Loucy (cell line): ENCODE measurements at regions not wholly inside any gene's neighbourhood (a gene's known extent, or its start where the extent isn't known, plus 50 kb on each side); places are given as distances from the start of the nearest gene placed in this dataset.
"Not testable (repeated sequence)": the region's sequence is repeated elsewhere in the genome, so short reads cannot be mapped to it uniquely, and the experiment has no call there.

Experiments used
- H2AFZ ChIP-seq: fragments of 200-600 bp; sonication (generic); 2 replicates; pipeline ENCODE4 v1.6.0; 2016; ENCODE audit warnings: antibody characterized with exemption, mild to moderate bottlenecking, low read length, moderate library complexity
- H3F3A ChIP-seq: fragments of 200-600 bp; 2 replicates; pipeline ENCODE4 v1.6.0; 2016; ENCODE audit warnings: antibody characterized with exemption, low read depth, mild to moderate bottlenecking
- H3K27me3 ChIP-seq: fragments of 200-600 bp; sonication (generic); 2 replicates; pipeline ENCODE4 v1.6.1; 2014; ENCODE audit warnings: low read length, mild to moderate bottlenecking; ENCODE audit not compliant: insufficient read depth, poor library complexity, severe bottlenecking
- H3K36me3 ChIP-seq: fragments of 200-600 bp; sonication (generic); 2 replicates; pipeline ENCODE4 v1.6.1; 2016; ENCODE audit warnings: low read length; ENCODE audit not compliant: insufficient read depth
- H3K4me1 ChIP-seq: fragments of 200-600 bp; sonication (generic); 2 replicates; pipeline ENCODE4 v1.5.1; 2014; ENCODE audit warnings: low read length, mild to moderate bottlenecking; ENCODE audit not compliant: insufficient read depth, poor library complexity, severe bottlenecking
- H3K4me2 ChIP-seq: fragments of 200-600 bp; sonication (generic); 2 replicates; pipeline ENCODE4 v1.6.0; 2014; ENCODE audit warnings: antibody characterized with exemption, low read length, low read depth, mild to moderate bottlenecking; ENCODE audit not compliant: poor library complexity, severe bottlenecking
- H3K4me3 ChIP-seq: fragments of 200-600 bp; sonication (generic); 2 replicates; pipeline ENCODE4 v1.5.1; 2014; ENCODE audit warnings: low read length, mild to moderate bottlenecking, mixed read lengths; ENCODE audit not compliant: poor library complexity, severe bottlenecking
- H3K79me2 ChIP-seq: fragments of 200-600 bp; sonication (generic); 2 replicates; pipeline ENCODE4 v1.6.1; 2014; ENCODE audit warnings: low read length; ENCODE audit not compliant: insufficient read depth
- H3K9ac ChIP-seq: fragments of 200-600 bp; sonication (generic); 2 replicates; pipeline ENCODE4 v1.6.0; 2014; ENCODE audit warnings: mild to moderate bottlenecking, low read depth, low read length, moderate library complexity; ENCODE audit not compliant: poor library complexity, severe bottlenecking
- H3K9me2 ChIP-seq: fragments of 200-600 bp; sonication (generic); replicated peaks from 2 replicates; pipeline ENCODE4 v1.6.1; 2016; ENCODE audit warnings: low read depth, low read length, mixed read lengths
- H3K9me3 ChIP-seq: fragments of 200-600 bp; sonication (generic); 2 replicates; pipeline ENCODE4 v1.6.1; 2014; ENCODE audit warnings: mild to moderate bottlenecking, antibody characterized with exemption, low read length, low read depth; ENCODE audit not compliant: insufficient read depth
- H4K20me1 ChIP-seq: fragments of 200-600 bp; sonication (generic); 2 replicates; pipeline ENCODE4 v1.6.0; 2014; ENCODE audit warnings: antibody characterized with exemption, low read length, mild to moderate bottlenecking; ENCODE audit not compliant: insufficient read depth, poor library complexity, severe bottlenecking
- EZH2phosphoT487 ChIP-seq: fragments of 200-600 bp; IDR thresholded peaks from 2 replicates; pipeline ENCODE4 v1.6.1; 2018; ENCODE audit warnings: antibody characterized with exemption, mild to moderate bottlenecking, moderate library complexity, borderline replicate concordance
- TF ChIP-seq, protein P1 (sequence below): fragments of 200-600 bp; sonication (generic); conservative IDR thresholded peaks from 2 replicates; pipeline ENCODE4 v1.5.1; 2014; ENCODE audit warnings: mild to moderate bottlenecking, antibody characterized with exemption, low read length

DNA sequence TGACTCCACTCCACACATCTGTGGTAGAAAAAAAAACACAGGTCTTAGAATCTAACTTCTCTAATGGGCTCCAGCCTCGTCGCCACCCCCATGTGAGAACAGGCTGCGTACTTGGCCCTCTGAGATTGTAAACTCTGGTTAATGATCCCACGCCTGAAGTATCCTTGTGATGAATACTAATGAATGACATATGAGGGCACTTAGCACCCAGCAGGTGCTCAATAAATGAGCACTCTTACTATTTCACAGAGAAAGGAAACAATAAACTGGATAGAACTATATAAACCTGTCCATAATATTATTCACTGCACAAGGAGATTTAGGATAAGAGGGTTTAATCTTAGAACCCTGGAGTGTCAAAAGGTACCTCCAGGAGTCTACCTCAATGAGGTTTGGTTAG is 310.1 kb upstream of the HNRNPA3 start:
- Histone ChIP-seq H4K20me1 (no peaks in the 10 kb centered on the region), H3K4me3 (no peak overlapping the region), H3K9me3 (no peaks in the 10 kb centered on the region), H3K4me1 (no peaks in the 10 kb centered on the region), H3K79me2 (no peaks in the 10 kb centered on the region), H3K4me2 (no peak overlapping the region), H2AFZ (no peak overlapping the region), H3K36me3 (no peaks in the 10 kb centered on the region), H3K9me2 (no peaks in the 10 kb centered on the region), H3K27me3 (no peaks in the 10 kb centered on the region), H3F3A (no peaks in the 10 kb centered on the region), H3K9ac (no peak overlapping the region)
- TF ChIP-seq EZH2phosphoT487: no peak
- TF ChIP-seq, protein P1, sequence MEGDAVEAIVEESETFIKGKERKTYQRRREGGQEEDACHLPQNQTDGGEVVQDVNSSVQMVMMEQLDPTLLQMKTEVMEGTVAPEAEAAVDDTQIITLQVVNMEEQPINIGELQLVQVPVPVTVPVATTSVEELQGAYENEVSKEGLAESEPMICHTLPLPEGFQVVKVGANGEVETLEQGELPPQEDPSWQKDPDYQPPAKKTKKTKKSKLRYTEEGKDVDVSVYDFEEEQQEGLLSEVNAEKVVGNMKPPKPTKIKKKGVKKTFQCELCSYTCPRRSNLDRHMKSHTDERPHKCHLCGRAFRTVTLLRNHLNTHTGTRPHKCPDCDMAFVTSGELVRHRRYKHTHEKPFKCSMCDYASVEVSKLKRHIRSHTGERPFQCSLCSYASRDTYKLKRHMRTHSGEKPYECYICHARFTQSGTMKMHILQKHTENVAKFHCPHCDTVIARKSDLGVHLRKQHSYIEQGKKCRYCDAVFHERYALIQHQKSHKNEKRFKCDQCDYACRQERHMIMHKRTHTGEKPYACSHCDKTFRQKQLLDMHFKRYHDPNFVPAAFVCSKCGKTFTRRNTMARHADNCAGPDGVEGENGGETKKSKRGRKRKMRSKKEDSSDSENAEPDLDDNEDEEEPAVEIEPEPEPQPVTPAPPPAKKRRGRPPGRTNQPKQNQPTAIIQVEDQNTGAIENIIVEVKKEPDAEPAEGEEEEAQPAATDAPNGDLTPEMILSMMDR: no peak

DNA sequence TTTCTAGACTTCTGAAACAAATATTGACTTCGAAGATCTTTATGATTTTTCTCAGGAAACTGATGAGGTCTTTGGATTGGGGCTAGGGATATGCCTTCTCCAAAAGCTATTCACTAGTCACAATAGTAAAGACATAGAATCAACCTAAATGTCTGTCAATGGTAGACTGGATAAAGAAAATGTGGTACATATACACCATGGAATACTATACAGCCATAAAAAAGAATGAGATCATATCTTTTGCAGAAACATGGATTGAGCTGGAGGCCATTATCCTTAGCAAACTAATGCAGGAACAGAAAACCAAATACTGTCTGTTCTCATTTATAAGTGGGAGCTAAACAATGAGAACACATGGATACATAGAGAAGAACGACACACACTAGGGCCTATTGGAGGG is 308.5 kb upstream of the HNRNPA3 start:
- not testable (repeated sequence) for H3K9ac ChIP-seq, H3K4me3 ChIP-seq, H4K20me1 ChIP-seq, H2AFZ ChIP-seq, H3K9me3 ChIP-seq, H3F3A ChIP-seq, H3K27me3 ChIP-seq, H3K9me2 ChIP-seq, H3K36me3 ChIP-seq, H3K4me1 ChIP-seq, H3K79me2 ChIP-seq, H3K4me2 ChIP-seq

DNA sequence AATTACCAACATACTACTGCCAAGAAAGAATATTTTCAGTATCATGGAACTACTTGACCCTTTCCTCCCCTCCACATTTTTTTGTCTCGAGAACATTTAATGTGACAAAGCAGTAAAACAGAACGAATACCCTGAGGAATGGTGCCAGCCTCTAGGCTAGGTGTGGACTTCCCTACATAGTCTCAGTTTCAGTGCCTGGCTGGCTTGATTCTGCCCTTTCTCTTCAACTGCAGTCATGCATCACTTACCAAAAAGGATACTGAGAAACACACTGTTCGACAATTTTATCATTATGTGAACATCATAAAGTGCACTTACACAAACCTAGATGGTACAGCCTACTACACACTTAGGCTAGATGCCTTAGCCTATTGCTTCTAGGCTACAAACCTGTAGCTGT is 305.3 kb upstream of the HNRNPA3 start:
- Histone ChIP-seq H2AFZ (no peak overlapping the region), H3K4me1 (no peaks in the 10 kb centered on the region), H3K4me2 (no peak overlapping the region), H3K79me2 (no peaks in the 10 kb centered on the region), H3K9me2 (no peaks in the 10 kb centered on the region), H4K20me1 (no peaks in the 10 kb centered on the region), H3F3A (no peaks in the 10 kb centered on the region), H3K9ac (no peak overlapping the region), H3K36me3 (no peaks in the 10 kb centered on the region), H3K27me3 (no peaks in the 10 kb centered on the region), H3K4me3 (no peak overlapping the region), H3K9me3 (no peaks in the 10 kb centered on the region)
- TF ChIP-seq, protein P1: no peak
- TF ChIP-seq EZH2phosphoT487: no peak

DNA sequence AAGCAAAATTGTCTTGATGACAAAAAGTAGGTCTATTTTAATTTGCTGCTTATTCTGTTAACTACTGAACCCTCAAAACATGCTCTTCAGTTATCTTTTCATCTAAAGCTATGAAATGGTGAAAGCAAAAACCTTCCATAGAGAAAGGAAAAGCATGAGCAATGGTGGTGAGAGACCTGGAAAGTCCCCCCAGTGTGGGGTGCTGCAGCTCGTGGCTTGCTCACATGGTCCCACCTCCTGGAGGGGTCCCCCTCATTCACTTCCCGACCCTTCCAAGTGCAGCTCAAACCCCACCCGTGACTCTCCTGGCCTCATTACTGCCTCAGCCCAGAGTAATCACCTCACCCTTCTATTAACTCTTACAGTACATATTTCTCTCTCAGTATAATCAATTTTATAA is 301.8 kb upstream of the HNRNPA3 start:
- Histone ChIP-seq H3K27me3 (no peaks in the 10 kb centered on the region), H3K4me1 (no peaks in the 10 kb centered on the region), H3F3A (no peaks in the 10 kb centered on the region), H3K9me3 (no peaks in the 10 kb centered on the region), H3K79me2 (no peaks in the 10 kb centered on the region), H2AFZ (peak overlapping the region; percentile 32; the same call in 1 of the 2 replicates), H3K4me2 (no peak overlapping the region), H3K9me2 (no peaks in the 10 kb centered on the region), H3K9ac (no peak overlapping the region), H3K4me3 (no peak overlapping the region), H4K20me1 (no peaks in the 10 kb centered on the region), H3K36me3 (no peaks in the 10 kb centered on the region)
- TF ChIP-seq, protein P1: no peak
- TF ChIP-seq EZH2phosphoT487: no peak
